ENCODE measurements at regions not wholly inside any gene's neighbourhood (a gene's known extent, or its start where the extent isn't known, plus 50 kb on each side); places are given as distances from the start of the nearest gene placed in this dataset.

DNA sequence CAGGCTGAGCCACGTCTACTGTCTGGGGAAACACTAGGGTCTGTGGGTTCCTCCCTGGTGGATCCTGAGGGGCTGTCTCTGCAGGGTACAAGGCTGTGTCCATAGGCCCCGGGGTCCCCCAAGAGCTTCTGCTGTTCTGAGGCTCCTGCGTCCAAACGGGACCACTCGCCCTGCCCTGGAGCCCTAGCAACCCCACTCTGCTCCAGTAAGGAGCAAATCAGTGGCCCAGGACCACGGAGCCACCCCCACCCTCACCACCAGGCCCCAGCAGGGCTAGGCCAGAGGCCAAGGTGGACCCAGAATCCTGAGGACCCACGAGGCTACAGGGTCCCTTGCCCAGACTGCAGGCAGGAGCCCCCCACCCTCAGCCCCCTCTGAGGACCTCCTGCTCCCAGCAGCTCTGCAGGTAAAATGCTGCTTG lies 75.1 kb upstream of the GALNT9 start:
- no peak for TF ChIP-seq ZBTB7A (IDR thresholded peaks at IDR 0.05; ENCODE audit: low read depth)
- TF ChIP-seq TCF12 (IDR thresholded peaks at IDR 0.05; ENCODE audit: low read depth) = no peak
- no peak for TF ChIP-seq TAF1 (IDR thresholded peaks at IDR 0.05; ENCODE audit: low read depth)
- no peak for TF ChIP-seq YY1 (IDR thresholded peaks at IDR 0.05; ENCODE audit: low read depth)
- TF ChIP-seq, protein P1, sequence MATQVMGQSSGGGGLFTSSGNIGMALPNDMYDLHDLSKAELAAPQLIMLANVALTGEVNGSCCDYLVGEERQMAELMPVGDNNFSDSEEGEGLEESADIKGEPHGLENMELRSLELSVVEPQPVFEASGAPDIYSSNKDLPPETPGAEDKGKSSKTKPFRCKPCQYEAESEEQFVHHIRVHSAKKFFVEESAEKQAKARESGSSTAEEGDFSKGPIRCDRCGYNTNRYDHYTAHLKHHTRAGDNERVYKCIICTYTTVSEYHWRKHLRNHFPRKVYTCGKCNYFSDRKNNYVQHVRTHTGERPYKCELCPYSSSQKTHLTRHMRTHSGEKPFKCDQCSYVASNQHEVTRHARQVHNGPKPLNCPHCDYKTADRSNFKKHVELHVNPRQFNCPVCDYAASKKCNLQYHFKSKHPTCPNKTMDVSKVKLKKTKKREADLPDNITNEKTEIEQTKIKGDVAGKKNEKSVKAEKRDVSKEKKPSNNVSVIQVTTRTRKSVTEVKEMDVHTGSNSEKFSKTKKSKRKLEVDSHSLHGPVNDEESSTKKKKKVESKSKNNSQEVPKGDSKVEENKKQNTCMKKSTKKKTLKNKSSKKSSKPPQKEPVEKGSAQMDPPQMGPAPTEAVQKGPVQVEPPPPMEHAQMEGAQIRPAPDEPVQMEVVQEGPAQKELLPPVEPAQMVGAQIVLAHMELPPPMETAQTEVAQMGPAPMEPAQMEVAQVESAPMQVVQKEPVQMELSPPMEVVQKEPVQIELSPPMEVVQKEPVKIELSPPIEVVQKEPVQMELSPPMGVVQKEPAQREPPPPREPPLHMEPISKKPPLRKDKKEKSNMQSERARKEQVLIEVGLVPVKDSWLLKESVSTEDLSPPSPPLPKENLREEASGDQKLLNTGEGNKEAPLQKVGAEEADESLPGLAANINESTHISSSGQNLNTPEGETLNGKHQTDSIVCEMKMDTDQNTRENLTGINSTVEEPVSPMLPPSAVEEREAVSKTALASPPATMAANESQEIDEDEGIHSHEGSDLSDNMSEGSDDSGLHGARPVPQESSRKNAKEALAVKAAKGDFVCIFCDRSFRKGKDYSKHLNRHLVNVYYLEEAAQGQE (IDR thresholded peaks at IDR 0.05; ENCODE audit: low read depth) = no peak
- no peak for TF ChIP-seq EP300 (IDR thresholded peaks at IDR 0.05; ENCODE audit: borderline replicate concordance)
- no peak for TF ChIP-seq FOXM1 (IDR thresholded peaks at IDR 0.05; ENCODE audit: borderline replicate concordance, low read depth)
- no peak for TF ChIP-seq CEBPB (IDR thresholded peaks at IDR 0.05)

DNA sequence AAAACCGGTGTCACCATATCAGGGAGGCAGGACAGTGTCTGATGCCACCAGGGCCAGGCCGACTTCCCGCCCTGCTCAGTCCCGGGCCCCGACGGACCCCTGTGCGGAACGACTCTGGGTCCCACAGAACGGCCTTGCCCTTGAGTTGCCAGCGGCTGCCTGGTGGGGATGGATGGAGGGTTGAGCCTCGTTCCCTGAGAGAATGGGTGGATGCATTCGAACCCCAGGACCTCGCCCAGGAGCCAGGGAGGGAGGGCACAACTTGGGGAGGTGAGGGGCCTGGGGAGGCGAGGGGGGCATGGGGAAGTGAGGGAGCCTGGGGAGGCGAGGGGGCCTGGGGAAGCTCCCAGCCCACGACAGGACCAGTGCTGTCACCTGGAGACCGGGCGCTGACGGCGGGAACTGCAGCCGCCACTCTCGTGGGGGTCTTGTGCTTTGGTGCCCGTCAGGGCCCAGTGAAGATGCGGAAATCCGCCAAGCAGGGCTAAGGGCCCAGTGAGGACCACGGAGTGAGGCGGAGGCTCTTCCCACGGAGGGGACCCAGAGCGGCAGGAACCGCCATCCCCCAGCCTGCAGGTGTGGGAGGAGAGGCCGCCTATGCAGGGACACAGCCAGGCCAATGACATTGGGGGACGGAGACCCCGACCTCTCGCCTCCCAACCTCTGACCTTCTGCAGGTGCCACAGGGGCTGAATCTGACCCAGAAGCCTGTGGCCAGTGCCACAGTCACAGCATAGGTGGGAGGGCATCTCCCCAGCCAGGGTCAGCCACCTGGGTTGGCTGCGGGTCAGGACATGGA lies 74.4 kb upstream of the GALNT9 start:
- TF ChIP-seq CREB1 (IDR thresholded peaks at IDR 0.05; ENCODE audit: low read depth) (no peak), USF1 (IDR thresholded peaks at IDR 0.05) (no peak), EP300 (IDR thresholded peaks at IDR 0.05; ENCODE audit: borderline replicate concordance) (no peak), CEBPB (IDR thresholded peaks at IDR 0.05) (no peak), TAF1 (IDR thresholded peaks at IDR 0.05; ENCODE audit: low read depth) (no peak)
- TF ChIP-seq, protein P1 (IDR thresholded peaks at IDR 0.05; ENCODE audit: low read depth) = no peak

DNA sequence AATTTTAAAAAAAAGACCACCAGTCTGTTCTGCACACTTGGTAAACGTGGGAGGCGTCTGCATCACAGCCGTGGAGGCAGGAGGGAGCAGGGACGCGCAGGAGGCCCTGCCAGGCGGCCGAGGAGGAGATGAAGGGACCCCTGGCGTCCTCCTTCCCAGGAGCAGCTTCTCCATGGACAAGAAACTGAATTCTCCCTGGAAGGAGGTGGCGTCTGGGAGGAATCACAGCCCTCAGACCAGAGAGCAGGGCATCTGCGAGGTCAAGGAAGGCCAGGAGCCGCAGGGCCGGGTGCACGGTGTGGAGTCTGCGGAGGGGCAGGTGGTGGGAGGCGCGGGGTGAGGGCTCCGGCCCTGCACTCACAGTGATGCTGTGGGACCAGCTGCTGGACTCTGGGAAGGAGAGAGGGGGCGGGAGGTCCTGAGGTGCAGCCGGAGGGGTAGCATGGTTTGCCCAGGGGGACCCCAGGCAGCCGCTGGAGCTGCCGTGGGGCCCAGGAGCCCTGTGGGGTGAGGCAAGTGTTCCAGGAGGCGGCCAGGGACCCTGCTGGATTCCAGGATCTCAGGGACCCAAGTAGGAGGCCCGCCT lies 73.5 kb upstream of the GALNT9 start:
- TF ChIP-seq EGR1 (IDR thresholded peaks at IDR 0.05) (no peak), ZBTB7A (IDR thresholded peaks at IDR 0.05; ENCODE audit: low read depth) (no peak), USF1 (IDR thresholded peaks at IDR 0.05) (no peak), TAF1 (IDR thresholded peaks at IDR 0.05; ENCODE audit: low read depth) (no peak), FOXM1 (IDR thresholded peaks at IDR 0.05; ENCODE audit: borderline replicate concordance, low read depth) (no peak), YY1 (IDR thresholded peaks at IDR 0.05; ENCODE audit: low read depth) (no peak), EP300 (IDR thresholded peaks at IDR 0.05; ENCODE audit: borderline replicate concordance) (no peak), CREB1 (IDR thresholded peaks at IDR 0.05; ENCODE audit: low read depth) (no peak), RAD21 (IDR thresholded peaks at IDR 0.05; ENCODE audit: low read depth) (no peak), TCF12 (IDR thresholded peaks at IDR 0.05; ENCODE audit: low read depth) (no peak), CEBPB (IDR thresholded peaks at IDR 0.05) (no peak), NFIC (IDR thresholded peaks at IDR 0.05) (no peak), TEAD4 (IDR thresholded peaks at IDR 0.05) (no peak)
- TF ChIP-seq, protein P2, sequence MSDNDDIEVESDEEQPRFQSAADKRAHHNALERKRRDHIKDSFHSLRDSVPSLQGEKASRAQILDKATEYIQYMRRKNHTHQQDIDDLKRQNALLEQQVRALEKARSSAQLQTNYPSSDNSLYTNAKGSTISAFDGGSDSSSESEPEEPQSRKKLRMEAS (IDR thresholded peaks at IDR 0.05) = no peak
- TF ChIP-seq, protein P1 (IDR thresholded peaks at IDR 0.05; ENCODE audit: low read depth) = no peak

DNA sequence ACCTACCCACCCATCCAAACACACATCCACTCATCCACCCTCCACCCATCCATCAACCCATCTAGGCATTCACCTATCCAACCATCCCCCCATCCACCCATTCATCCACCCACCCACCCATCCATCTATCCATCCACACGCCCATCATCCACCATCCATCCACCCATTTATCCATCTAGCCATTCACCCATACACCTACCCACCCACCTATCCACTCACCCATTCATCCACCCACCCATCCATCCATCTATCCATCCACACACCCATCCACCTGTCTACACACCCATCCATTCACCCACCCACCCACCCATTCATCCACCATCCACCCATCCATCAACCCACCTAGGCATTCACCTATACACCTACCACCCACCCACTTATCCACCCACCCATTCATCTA lies 72.6 kb upstream of the GALNT9 start:
- TF ChIP-seq NFIC (IDR thresholded peaks at IDR 0.05) = no peak
- TF ChIP-seq CREB1 (IDR thresholded peaks at IDR 0.05; ENCODE audit: low read depth) = no peak
- TF ChIP-seq TEAD4 (IDR thresholded peaks at IDR 0.05) = no peak
- TF ChIP-seq RAD21 (IDR thresholded peaks at IDR 0.05; ENCODE audit: low read depth) = no peak
- TF ChIP-seq ZBTB7A (IDR thresholded peaks at IDR 0.05; ENCODE audit: low read depth) = no peak
- TF ChIP-seq EP300 (IDR thresholded peaks at IDR 0.05; ENCODE audit: borderline replicate concordance) = no peak
- TF ChIP-seq, protein P1 (IDR thresholded peaks at IDR 0.05; ENCODE audit: low read depth) = no peak
- TF ChIP-seq USF1 (IDR thresholded peaks at IDR 0.05) = no peak
- TF ChIP-seq FOXM1 (IDR thresholded peaks at IDR 0.05; ENCODE audit: borderline replicate concordance, low read depth) = no peak
- TF ChIP-seq YY1 (IDR thresholded peaks at IDR 0.05; ENCODE audit: low read depth) = no peak
- no peak for TF ChIP-seq TAF1 (IDR thresholded peaks at IDR 0.05; ENCODE audit: low read depth)
- TF ChIP-seq, protein P2 (IDR thresholded peaks at IDR 0.05) = no peak
- no peak for TF ChIP-seq CEBPB (IDR thresholded peaks at IDR 0.05)
- TF ChIP-seq EGR1 (IDR thresholded peaks at IDR 0.05) = no peak
- TF ChIP-seq TCF12 (IDR thresholded peaks at IDR 0.05; ENCODE audit: low read depth) = no peak
